ENCODE measurements at regions not wholly inside any gene's neighbourhood (a gene's known extent, or its start where the extent isn't known, plus 50 kb on each side); places are given as distances from the start of the nearest gene placed in this dataset.
"Not testable (repeated sequence)": the region's sequence is repeated elsewhere in the genome, so short reads cannot be mapped to it uniquely, and the experiment has no call there.

DNA sequence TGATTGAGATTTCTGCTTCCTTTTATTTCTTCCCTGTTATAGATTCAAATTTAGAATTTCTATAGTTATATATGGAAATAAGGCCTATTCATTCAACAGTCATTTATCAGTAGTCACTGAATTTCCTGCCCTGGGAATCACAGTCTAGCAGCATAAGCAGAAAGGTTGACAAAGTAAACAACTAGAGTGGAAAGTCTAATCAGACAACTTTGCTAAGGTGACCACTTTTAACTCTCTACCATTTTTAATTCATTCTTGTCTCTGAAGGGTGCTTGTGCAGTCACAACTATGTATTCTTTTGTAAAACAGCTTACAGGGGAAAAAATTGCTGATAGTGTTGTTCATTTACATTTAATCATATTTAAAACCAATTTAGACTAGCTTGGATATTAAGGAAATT, 66.1 kb upstream of the PLA2G4A start:
- no peak for DNase-seq (ENCODE audit: low read depth)
- TF ChIP-seq, protein P1, sequence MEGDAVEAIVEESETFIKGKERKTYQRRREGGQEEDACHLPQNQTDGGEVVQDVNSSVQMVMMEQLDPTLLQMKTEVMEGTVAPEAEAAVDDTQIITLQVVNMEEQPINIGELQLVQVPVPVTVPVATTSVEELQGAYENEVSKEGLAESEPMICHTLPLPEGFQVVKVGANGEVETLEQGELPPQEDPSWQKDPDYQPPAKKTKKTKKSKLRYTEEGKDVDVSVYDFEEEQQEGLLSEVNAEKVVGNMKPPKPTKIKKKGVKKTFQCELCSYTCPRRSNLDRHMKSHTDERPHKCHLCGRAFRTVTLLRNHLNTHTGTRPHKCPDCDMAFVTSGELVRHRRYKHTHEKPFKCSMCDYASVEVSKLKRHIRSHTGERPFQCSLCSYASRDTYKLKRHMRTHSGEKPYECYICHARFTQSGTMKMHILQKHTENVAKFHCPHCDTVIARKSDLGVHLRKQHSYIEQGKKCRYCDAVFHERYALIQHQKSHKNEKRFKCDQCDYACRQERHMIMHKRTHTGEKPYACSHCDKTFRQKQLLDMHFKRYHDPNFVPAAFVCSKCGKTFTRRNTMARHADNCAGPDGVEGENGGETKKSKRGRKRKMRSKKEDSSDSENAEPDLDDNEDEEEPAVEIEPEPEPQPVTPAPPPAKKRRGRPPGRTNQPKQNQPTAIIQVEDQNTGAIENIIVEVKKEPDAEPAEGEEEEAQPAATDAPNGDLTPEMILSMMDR (conservative IDR thresholded peaks at IDR 0.05; ENCODE audit: low read depth, low read length), result no peak
- H3K4me3 ChIP-seq (ENCODE audit: low read depth, low read length), result no peak overlapping the region

DNA sequence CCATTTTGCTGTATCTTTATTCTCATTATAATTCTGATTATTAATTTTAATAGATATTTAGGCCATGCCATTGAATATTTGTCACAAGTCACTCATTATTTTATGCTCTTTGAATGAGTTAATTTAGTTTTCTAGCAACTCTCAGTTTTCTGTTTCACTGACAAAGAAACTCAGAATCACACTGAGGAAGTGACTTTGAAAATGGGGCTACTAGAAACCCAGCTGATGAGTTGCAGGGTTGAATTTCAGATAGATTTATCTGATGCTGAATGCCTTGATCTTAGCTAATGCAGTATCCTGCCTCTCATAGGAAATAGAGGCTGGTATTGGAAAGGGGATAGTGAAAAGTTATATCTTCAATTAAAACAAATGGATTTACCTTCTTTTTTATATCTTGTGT, 67.4 kb upstream of the PLA2G4A start:
- no peak for DNase-seq (ENCODE audit: low read depth)
- no peak overlapping the region for H3K4me3 ChIP-seq (ENCODE audit: low read depth, low read length)
- TF ChIP-seq, protein P1 (conservative IDR thresholded peaks at IDR 0.05; ENCODE audit: low read depth, low read length), result no peak

- no peak overlapping the region for H3K4me3 ChIP-seq (ENCODE audit: low read depth, low read length)
- TF ChIP-seq, protein P1 (conservative IDR thresholded peaks at IDR 0.05; ENCODE audit: low read depth, low read length), result no peak
- DNase-seq (ENCODE audit: low read depth), result no peak
These were observed 68.3 kb upstream of the PLA2G4A start for GRCh38 chr1:186760446-186760845.

DNA sequence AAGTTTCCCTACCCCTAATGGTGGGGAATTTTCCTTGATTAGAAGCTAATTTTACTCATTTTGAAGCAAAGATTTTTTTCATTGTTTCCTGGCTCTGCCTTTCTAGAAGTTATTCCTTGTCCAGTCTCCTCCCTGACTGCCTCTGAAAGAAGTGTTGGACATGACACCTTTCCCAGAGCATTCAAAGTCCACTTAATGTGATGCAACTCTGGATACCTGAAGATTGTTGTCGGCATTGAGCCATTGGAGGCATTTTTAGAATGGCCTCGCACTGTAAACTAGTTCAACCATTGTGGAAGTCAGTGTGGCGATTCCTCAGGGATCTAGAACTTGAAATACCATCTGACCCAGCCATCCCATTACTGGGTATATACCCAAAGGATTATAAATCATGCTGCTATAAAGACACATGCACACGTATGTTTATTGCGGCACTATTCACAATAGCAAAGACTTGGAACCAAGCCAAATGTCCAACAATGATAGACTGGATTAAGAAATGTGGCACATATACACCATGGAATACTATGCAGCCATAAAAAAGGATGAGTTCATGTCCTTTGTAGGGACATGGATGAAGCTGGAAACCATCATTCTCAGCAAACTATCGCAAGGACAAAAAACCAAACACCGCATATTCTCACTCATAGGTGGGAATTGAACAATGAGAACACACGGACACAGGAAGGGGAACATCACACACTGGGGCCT, 69.7 kb upstream of the PLA2G4A start:
- H3K4me3 ChIP-seq (ENCODE audit: low read depth, low read length); DNase-seq (ENCODE audit: low read depth): not testable (repeated sequence)

GRCh38 chr1:186757851-186758250, 70.9 kb upstream of the PLA2G4A start:
- DNase-seq (ENCODE audit: low read depth), result no peak
- no peak overlapping the region for H3K4me3 ChIP-seq (ENCODE audit: low read depth, low read length)
- TF ChIP-seq, protein P1 (conservative IDR thresholded peaks at IDR 0.05; ENCODE audit: low read depth, low read length), result no peak

- TF ChIP-seq, protein P1 (conservative IDR thresholded peaks at IDR 0.05; ENCODE audit: low read depth, low read length), result no peak
- no peak overlapping the region for H3K4me3 ChIP-seq (ENCODE audit: low read depth, low read length)
- no peak for DNase-seq (ENCODE audit: low read depth)
These were observed 74.1 kb upstream of the PLA2G4A start for GRCh38 chr1:186754542-186755145.

GRCh38 chr1:186753241-186753640, 73.0 kb upstream of the PTGS2 start:
- no peak for DNase-seq (ENCODE audit: low read depth)
- H3K4me3 ChIP-seq (ENCODE audit: low read depth, low read length), result no peak overlapping the region
- TF ChIP-seq, protein P1 (conservative IDR thresholded peaks at IDR 0.05; ENCODE audit: low read depth, low read length), result no peak

Measured in choroid plexus epithelial cell (primary cell).